SK-N-SH (cell line): ENCODE measurements at regions not wholly inside any gene's neighbourhood (a gene's known extent, or its start where the extent isn't known, plus 50 kb on each side); places are given as distances from the start of the nearest gene placed in this dataset.

Experiments used
- CTCF ChIA-PET: fragments of 300-600, 350-600 bp; formaldehyde crosslinking; extraction: SDS; loops from one replicate; lab custom pipeline; 2021; lab: Yijun Ruan, JAX
- POLR2A ChIA-PET: fragments of 350-600 bp; sonication (Branson Sonifier 250); formaldehyde crosslinking; extraction: SDS; loops from one replicate; lab custom pipeline; 2020; ENCODE audit warnings: antibody characterized with exemption, inconsistent platforms; lab: Yijun Ruan, JAX
- DNase-seq: peaks from one replicate; pipeline ENCODE4 v3.0.0; 2012
- H2AFZ ChIP-seq: fragments of 200-600 bp; sonication (generic); 2 replicates; pipeline ENCODE4 v1.8.1; 2016; ENCODE audit warnings: antibody characterized with exemption, mild to moderate bottlenecking, low read depth
- H3F3A ChIP-seq: fragments of 200-600 bp; sonication (generic); replicated peaks from 2 replicates; pipeline ENCODE3; 2016; ENCODE audit warnings: antibody characterized with exemption, mild to moderate bottlenecking; ENCODE audit not compliant: insufficient read depth
- H3K27ac ChIP-seq, 2 experiments: fragments of 200-500 bp in 1 of 2; fragments of 200-600 bp in 1 of 2; sonication (Bioruptor generic) in 1 of 2; sonication (generic), shearing (Covaris generic) in 1 of 2; 2 replicates each; pipeline versions ENCODE4 v1.5.1 to v1.6.1; 2014 to 2016; ENCODE audit warnings: low read depth in 2 of 2, inconsistent platforms in 1 of 2, low read length in 1 of 2, mild to moderate bottlenecking in 1 of 2, mixed read lengths in 1 of 2
- H3K27me3 ChIP-seq: fragments of 200-600 bp; sonication (generic), shearing (Covaris generic); 2 replicates; pipeline ENCODE4 v1.6.1; 2016; ENCODE audit warnings: mixed run types; ENCODE audit not compliant: insufficient read depth
- H3K36me3 ChIP-seq, 2 experiments: fragments of 200-500 bp in 1 of 2; fragments of 200-600 bp in 1 of 2; sonication (Bioruptor generic) in 1 of 2; sonication (generic) in 1 of 2; replicated peaks in 1 of 2; 2 replicates each; pipeline versions ENCODE3 to v1.5.1; 2014 to 2016; ENCODE audit warnings: low read length in 1 of 2, mild to moderate bottlenecking in 1 of 2; ENCODE audit not compliant: insufficient read depth in 2 of 2, control insufficient read depth in 1 of 2
- H3K4me1 ChIP-seq, 2 experiments: fragments of 200-500 bp in 1 of 2; fragments of 200-600 bp in 1 of 2; sonication (Bioruptor generic) in 1 of 2; sonication (generic), shearing (Covaris generic) in 1 of 2; 2 replicates each; pipeline versions ENCODE4 v1.5.1 to v1.6.1; 2014 to 2016; ENCODE audit warnings: low read depth in 1 of 2, low read length in 1 of 2, mixed run types in 1 of 2; ENCODE audit not compliant: insufficient read depth in 2 of 2, control insufficient read depth in 1 of 2
- H3K4me2 ChIP-seq: fragments of 200-600 bp; sonication (generic), shearing (Covaris generic); 2 replicates; pipeline ENCODE4 v1.6.1; 2017; ENCODE audit warnings: mixed run types
- H3K4me3 ChIP-seq, 2 experiments: fragments of 200-500 bp in 1 of 2; fragments of 200-600 bp in 1 of 2; sonication (Bioruptor generic) in 1 of 2; sonication (generic), shearing (Covaris generic) in 1 of 2; 2 replicates each; pipeline versions ENCODE4 v1.5.1 to v1.8.1; 2014 to 2016; ENCODE audit warnings: low read depth in 2 of 2, inconsistent platforms in 1 of 2, low read length in 1 of 2, mild to moderate bottlenecking in 1 of 2, mixed read lengths in 1 of 2, moderate library complexity in 1 of 2
- H3K79me2 ChIP-seq: fragments of 200-600 bp; sonication (generic); 2 replicates; pipeline ENCODE4 v1.8.1; 2017; ENCODE audit warnings: mild to moderate bottlenecking; ENCODE audit not compliant: insufficient read depth
- H3K9ac ChIP-seq: fragments of 200-600 bp; sonication (generic); 2 replicates; pipeline ENCODE4 v1.6.1; 2017; ENCODE audit warnings: mixed run types
- H3K9me2 ChIP-seq: fragments of 200-600 bp; sonication (generic); 2 replicates; pipeline ENCODE4 v1.6.1; 2017; ENCODE audit warnings: mixed run types
- H3K9me3 ChIP-seq: fragments of 200-600 bp; sonication (generic); 2 replicates; pipeline ENCODE4 v1.6.1; 2017; ENCODE audit warnings: mixed run types, mild to moderate bottlenecking, moderate library complexity
- H4K20me1 ChIP-seq: fragments of 200-600 bp; sonication (generic); 2 replicates; pipeline ENCODE4 v1.6.1; 2017; ENCODE audit warnings: mild to moderate bottlenecking, mixed run types; ENCODE audit not compliant: insufficient read depth
- CHD2 ChIP-seq: fragments of 150-350 bp; IDR thresholded peaks from 2 replicates; pipeline ENCODE4 v1.6.1; 2018; ENCODE audit warnings: low read length; ENCODE audit not compliant: partially characterized antibody
- ELF1 ChIP-seq: IDR thresholded peaks from 2 replicates; pipeline ENCODE4 v1.4.0; 2012
- EP300 ChIP-seq, 2 experiments: IDR thresholded peaks; 2 replicates each; pipeline versions ENCODE4 v1.4.0 to v1.6.1; 2012; ENCODE audit warnings: borderline replicate concordance in 1 of 2, low read depth in 1 of 2, low read length in 1 of 2
- FOXJ3 ChIP-seq: sonication (generic); formaldehyde crosslinking; IDR thresholded peaks from 2 replicates; pipeline ENCODE4 v1.5.1; 2020; ENCODE audit warnings: mild to moderate bottlenecking, missing genetic modification reagents
- FOXM1 ChIP-seq: IDR thresholded peaks from 2 replicates; pipeline ENCODE4 v1.4.0; 2012; ENCODE audit warnings: low read depth, mild to moderate bottlenecking
- GABPA ChIP-seq: IDR thresholded peaks from 2 replicates; pipeline ENCODE4 v1.4.0; 2012; ENCODE audit warnings: low read depth, mild to moderate bottlenecking
- GATA2 ChIP-seq: sonication (generic); formaldehyde crosslinking; IDR thresholded peaks from 2 replicates; pipeline ENCODE4 v1.5.0; 2020; ENCODE audit warnings: mild to moderate bottlenecking, missing genetic modification reagents
- JUND ChIP-seq: IDR thresholded peaks from 2 replicates; pipeline ENCODE4 v1.4.0; 2012
- MEF2A ChIP-seq: IDR thresholded peaks from 2 replicates; pipeline ENCODE4 v1.4.0; 2012; ENCODE audit warnings: low read depth, borderline replicate concordance
- MXI1 ChIP-seq: IDR thresholded peaks from 2 replicates; pipeline ENCODE4 v1.6.1; 2012; ENCODE audit warnings: mild to moderate bottlenecking, low read depth, low read length, improper control_type of control experiment
- NFIC ChIP-seq: IDR thresholded peaks from 2 replicates; pipeline ENCODE4 v1.4.0; 2012; ENCODE audit warnings: borderline replicate concordance
- NRF1 ChIP-seq: IDR thresholded peaks from 2 replicates; pipeline ENCODE4 v1.6.1; 2012; ENCODE audit warnings: low read depth, mild to moderate bottlenecking, low read length
- POLR2AphosphoS5 ChIP-seq: IDR thresholded peaks from 2 replicates; pipeline ENCODE4 v1.6.1; 2012; ENCODE audit warnings: low read depth, low read length
- RFX5 ChIP-seq: IDR thresholded peaks from 2 replicates; pipeline ENCODE4 v1.6.1; 2012; ENCODE audit warnings: mild to moderate bottlenecking, improper control_type of control experiment, low read length
- RXRA ChIP-seq: IDR thresholded peaks from 2 replicates; pipeline ENCODE4 v1.4.0; 2012; ENCODE audit warnings: low read depth, mild to moderate bottlenecking, borderline replicate concordance
- SMC3 ChIP-seq: IDR thresholded peaks from 2 replicates; pipeline ENCODE4 v1.6.1; 2012; ENCODE audit warnings: low read depth, low read length, improper control_type of control experiment
- TAF1 ChIP-seq: IDR thresholded peaks from 2 replicates; pipeline ENCODE4 v1.6.1; 2012; ENCODE audit warnings: low read depth, mild to moderate bottlenecking, low read length, moderate library complexity, borderline replicate concordance
- TCF12 ChIP-seq: IDR thresholded peaks from 2 replicates; pipeline ENCODE4 v1.4.0; 2012
- TEAD4 ChIP-seq: IDR thresholded peaks from 2 replicates; pipeline ENCODE4 v1.4.0; 2012; ENCODE audit warnings: mild to moderate bottlenecking, borderline replicate concordance; ENCODE audit not compliant: insufficient read depth
- YY1 ChIP-seq: IDR thresholded peaks from 2 replicates; pipeline ENCODE4 v1.4.0; 2012; ENCODE audit warnings: low read depth, mild to moderate bottlenecking
- WGBS: methylation state at CpG from one replicate; pipeline ENCODE4 v1.1.6; 2017; ENCODE audit warnings: low lambda C conversion rate; 5-methylcytosine and 5-hydroxymethylcytosine counted together
- TF ChIP-seq, protein P1 (sequence below): IDR thresholded peaks from 2 replicates; pipeline ENCODE4 v1.4.0; 2012; ENCODE audit warnings: low read depth
- TF ChIP-seq, protein P2 (sequence below): IDR thresholded peaks from 2 replicates; pipeline ENCODE4; 2012
- TF ChIP-seq, protein P3 (sequence below): IDR thresholded peaks from 2 replicates; pipeline ENCODE4 v1.4.0; 2012; ENCODE audit warnings: low read depth, borderline replicate concordance

DNA sequence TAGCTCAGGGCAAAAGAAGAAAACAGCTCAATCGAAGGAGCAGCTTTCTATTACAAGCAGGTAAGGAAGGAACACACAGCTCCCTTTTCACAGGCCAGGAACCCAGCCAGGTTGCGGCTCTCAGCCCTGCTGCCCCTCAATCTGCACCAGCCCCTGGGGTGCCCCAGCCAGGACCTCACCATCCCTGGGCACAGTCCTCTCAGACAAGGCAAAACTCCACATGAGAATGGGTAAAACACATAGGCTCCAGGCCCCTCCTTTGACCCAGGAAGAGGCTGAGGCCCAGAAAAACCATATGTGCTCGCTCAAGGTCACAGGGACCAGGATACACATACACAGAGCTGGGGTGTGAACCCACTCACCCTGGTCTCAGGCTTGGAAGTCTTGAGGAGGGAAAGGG lies 178.7 kb upstream of the TLE3 start:
- H4K20me1 ChIP-seq, result no peaks in the 10 kb centered on the region
- H3K4me3 ChIP-seq, result no peak overlapping the region
- no peak overlapping the region for H3K27ac ChIP-seq
- WGBS, result 89% methylated on average over 2 of the region's 3 CpGs
- H2AFZ ChIP-seq, result no peak overlapping the region
- no peaks in the 10 kb centered on the region for H3K79me2 ChIP-seq
- DNase-seq, result no peak
- CTCF ChIA-PET, result interaction anchor here (0.6 kb wide), 1 partner anchor 11 kb away, joined by 4 read pairs; no protein-coding TSS in a partner anchor
- no peaks in the 10 kb centered on the region for H3K27me3 ChIP-seq
- H3K4me1 ChIP-seq, result peaks cover 6 to 33% of the 10 kb centered on the region in 2 experiments; a peak in 2 of 4 replicates
- H3K9ac ChIP-seq, result no peak overlapping the region
- no peak for TF ChIP-seq TEAD4
- TF ChIP-seq TCF12, result no peak
- TF ChIP-seq MEF2A, result no peak
- no peak for TF ChIP-seq GABPA
- no peak for TF ChIP-seq GATA2 (CRISPR knock-in tag)
- TF ChIP-seq YY1, result no peak
- TF ChIP-seq JUND, result no peak
- no peak for TF ChIP-seq TAF1
- no peak for TF ChIP-seq ELF1
- TF ChIP-seq FOXJ3 (CRISPR knock-in tag), result no peak
- TF ChIP-seq, protein P1, sequence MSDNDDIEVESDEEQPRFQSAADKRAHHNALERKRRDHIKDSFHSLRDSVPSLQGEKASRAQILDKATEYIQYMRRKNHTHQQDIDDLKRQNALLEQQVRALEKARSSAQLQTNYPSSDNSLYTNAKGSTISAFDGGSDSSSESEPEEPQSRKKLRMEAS, result no peak
- TF ChIP-seq NFIC, result no peak
- no peak for TF ChIP-seq RFX5
- TF ChIP-seq NRF1, result no peak
- TF ChIP-seq EP300 (IDR thresholded peaks at IDR 0.05; ENCODE audit: borderline replicate concordance in 1 of 2, low read depth in 1 of 2, low read length in 1 of 2), result no peak
- H3K9me3 ChIP-seq, result no peaks in the 10 kb centered on the region
- H3K9me2 ChIP-seq, result no peaks in the 10 kb centered on the region
- no peak overlapping the region for H3K4me2 ChIP-seq
- H3K36me3 ChIP-seq, result no peaks in the 10 kb centered on the region
- H3F3A ChIP-seq, result peaks cover 10% of the 10 kb centered on the region
- POLR2A ChIA-PET, result no interaction called here

DNA sequence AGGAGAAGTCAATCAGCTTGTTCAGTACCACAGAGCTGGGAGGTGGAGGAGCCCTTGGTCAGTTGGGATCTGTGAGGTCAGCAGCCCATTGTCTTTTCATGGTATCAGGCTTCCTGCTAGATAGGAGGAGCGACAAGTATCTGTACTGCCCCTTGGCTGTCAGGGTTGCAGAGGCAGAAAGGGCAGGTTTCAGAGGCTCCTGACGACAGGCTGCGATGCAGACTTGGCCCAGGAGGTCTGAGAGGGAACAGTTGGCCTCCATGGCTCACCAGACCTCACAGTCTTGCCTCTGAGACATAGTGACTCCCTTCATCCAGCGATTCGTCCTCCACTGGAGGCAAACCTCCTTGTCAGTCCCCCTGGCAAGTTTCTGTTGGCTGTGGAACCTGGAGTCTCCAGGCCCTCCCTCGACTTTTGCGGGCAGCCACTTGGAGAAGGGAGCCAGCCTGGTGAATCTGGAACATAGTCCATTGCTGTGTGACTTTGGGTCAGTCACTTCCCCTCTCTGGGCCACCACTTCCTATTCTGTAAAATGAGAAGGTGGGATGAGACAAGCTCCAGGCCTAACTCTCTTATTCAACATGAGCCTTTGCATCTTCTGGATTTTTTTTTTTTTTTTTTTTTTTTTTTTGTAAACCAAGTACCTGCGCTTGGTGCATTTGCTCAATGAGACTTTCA lies 177.9 kb upstream of the TLE3 start:
- ChIA-PET POLR2A (no interaction called here), CTCF (interaction anchor here (0.6 kb wide), 1 partner anchor 10 kb away, joined by 4 read pairs; no protein-coding TSS in a partner anchor)
- Histone ChIP-seq H4K20me1 (no peaks in the 10 kb centered on the region), H3K79me2 (no peaks in the 10 kb centered on the region), H3K4me3 (no peak overlapping the region), H3F3A (peaks cover 9% of the 10 kb centered on the region), H3K27ac (no peak overlapping the region), H3K36me3 (no peaks in the 10 kb centered on the region), H3K4me2 (no peak overlapping the region), H3K9me2 (no peaks in the 10 kb centered on the region), H3K4me1 (peaks cover 6 to 38% of the 10 kb centered on the region in 2 experiments; a peak in 1 of 4 replicates), H3K9ac (no peak overlapping the region), H3K27me3 (no peaks in the 10 kb centered on the region), H3K9me3 (no peaks in the 10 kb centered on the region), H2AFZ (no peak overlapping the region)
- WGBS, result 87% methylated on average over 6 of the region's 8 CpGs
- no peak for DNase-seq
- TF ChIP-seq, protein P2, sequence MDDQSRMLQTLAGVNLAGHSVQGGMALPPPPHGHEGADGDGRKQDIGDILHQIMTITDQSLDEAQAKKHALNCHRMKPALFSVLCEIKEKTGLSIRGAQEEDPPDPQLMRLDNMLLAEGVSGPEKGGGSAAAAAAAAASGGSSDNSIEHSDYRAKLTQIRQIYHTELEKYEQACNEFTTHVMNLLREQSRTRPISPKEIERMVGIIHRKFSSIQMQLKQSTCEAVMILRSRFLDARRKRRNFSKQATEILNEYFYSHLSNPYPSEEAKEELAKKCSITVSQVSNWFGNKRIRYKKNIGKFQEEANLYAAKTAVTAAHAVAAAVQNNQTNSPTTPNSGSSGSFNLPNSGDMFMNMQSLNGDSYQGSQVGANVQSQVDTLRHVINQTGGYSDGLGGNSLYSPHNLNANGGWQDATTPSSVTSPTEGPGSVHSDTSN, result no peak
- TF ChIP-seq RXRA, result no peak
- TF ChIP-seq CHD2, result no peak
- no peak for TF ChIP-seq RFX5
- no peak for TF ChIP-seq TAF1
- TF ChIP-seq GABPA, result no peak
- no peak for TF ChIP-seq MEF2A
- no peak for TF ChIP-seq JUND
- TF ChIP-seq MXI1, result no peak
- TF ChIP-seq GATA2 (CRISPR knock-in tag), result no peak
- no peak for TF ChIP-seq FOXM1
- TF ChIP-seq, protein P3, sequence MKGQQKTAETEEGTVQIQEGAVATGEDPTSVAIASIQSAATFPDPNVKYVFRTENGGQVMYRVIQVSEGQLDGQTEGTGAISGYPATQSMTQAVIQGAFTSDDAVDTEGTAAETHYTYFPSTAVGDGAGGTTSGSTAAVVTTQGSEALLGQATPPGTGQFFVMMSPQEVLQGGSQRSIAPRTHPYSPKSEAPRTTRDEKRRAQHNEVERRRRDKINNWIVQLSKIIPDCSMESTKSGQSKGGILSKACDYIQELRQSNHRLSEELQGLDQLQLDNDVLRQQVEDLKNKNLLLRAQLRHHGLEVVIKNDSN, result no peak
- TF ChIP-seq POLR2AphosphoS5, result no peak
- TF ChIP-seq, protein P1, result no peak
- TF ChIP-seq SMC3, result no peak
